ENCODE measurements at regions not wholly inside any gene's neighbourhood (a gene's known extent, or its start where the extent isn't known, plus 50 kb on each side); places are given as distances from the start of the nearest gene placed in this dataset.
A peak's percentile ranks its signal among the peaks of the same experiment; 100 is the strongest.
"Not testable (repeated sequence)": the region's sequence is repeated elsewhere in the genome, so short reads cannot be mapped to it uniquely, and the experiment has no call there.

DNA sequence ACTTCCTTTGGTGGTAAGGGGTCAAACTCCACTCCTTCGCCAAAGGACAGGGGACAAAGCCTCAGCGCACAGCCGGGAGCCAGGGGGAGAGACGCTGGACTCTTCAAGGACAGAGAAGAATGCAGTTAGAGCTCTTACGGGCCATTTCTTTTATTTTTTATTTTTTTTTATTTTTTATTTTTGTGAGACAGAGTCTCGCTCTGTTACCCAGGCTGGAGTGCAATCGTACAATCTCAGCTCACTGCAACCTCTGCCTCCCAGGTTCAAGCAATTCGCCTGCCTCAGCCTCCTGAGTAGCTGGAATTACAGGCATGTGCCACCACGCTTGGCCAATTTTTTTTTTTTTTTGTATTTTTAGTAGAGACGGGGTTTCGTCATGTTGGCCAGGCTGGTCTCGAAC is 93.2 kb upstream of the RPH3AL start, which contains the start of gene RFLNB:
TSS of gene RFLNB (minus strand) at position 101 of the 400 bp plus-strand sequence.
- not testable (repeated sequence) for DNase-seq (ENCODE audit: low read depth in 2 of 2)

DNA sequence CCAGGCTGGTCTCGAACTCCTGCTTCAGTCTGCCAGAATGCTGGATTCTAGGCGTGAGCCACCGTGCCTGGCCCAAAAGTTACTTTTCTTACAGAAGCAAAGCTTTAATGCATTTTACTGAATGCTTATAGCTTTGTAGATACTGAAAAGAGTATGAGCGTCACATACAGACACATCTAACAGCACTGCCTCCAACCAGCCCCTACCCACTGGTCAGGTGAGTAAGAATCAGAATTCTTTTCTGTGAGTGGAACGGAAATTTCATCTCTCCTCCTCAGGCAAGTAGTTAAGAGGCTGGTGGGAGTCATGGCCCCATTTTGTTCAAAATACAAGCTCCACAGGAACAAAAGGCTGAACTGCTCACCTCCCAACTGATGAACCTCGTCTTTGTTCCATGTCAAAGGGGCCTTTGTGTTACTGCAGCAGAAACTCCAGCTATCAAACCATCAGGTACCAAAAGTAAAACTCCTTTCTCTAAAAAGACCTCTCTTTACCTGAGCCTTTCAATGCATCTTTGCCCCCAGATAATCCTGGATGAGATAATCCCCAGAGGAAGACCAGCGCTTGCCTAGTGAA is 92.4 kb upstream of the RPH3AL start:
- no peak for DNase-seq (ENCODE audit: low read depth in 2 of 2)

- DNase-seq (ENCODE audit: low read depth in 2 of 2): no peak
Observed at GRCh38 chr17:443109-443508, 90.5 kb upstream of the RPH3AL start.

DNA sequence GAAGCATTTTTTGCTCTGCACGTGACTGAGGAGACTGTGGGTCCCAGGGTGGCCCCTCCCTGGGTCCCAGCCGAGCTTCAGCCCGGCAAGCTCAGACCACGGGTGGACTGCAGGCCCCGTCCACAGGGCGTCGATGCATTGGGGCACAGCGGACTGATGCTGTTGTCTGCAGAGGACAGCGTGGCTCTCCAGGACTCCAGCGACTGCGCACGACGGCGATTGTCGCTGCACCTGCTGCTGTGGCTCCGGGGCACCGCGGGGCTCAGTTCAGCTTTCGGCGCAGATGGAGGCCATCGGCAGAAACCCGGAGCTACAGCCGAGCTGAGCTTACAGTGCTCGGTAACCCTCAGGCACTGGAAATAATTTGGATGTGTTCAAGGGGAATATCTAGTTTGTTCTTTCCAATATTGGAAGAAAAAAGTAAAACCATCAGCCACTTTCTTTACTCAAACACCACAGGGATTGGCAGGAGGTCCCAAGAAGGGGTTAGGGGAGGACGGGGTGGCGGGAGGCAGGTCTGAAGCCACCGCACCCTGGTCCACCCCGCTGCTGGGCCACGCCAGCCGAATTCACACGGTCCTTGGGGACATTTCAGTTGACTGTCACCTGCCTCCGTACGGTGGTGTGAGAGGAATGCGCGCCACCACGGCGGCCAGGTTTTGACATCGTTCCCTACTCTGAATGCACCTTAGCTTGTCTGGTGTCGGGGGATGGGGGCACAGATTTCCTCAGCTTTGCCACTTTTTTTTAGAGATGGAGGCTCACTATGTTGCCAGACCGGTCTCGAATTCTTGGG is 88.7 kb upstream of the RPH3AL start:
- no peak for DNase-seq (ENCODE audit: low read depth in 2 of 2)

- DNase-seq (ENCODE audit: low read depth in 2 of 2): no peak
Observed at GRCh38 chr17:438191-438590, 85.6 kb upstream of the RPH3AL start.

DNA sequence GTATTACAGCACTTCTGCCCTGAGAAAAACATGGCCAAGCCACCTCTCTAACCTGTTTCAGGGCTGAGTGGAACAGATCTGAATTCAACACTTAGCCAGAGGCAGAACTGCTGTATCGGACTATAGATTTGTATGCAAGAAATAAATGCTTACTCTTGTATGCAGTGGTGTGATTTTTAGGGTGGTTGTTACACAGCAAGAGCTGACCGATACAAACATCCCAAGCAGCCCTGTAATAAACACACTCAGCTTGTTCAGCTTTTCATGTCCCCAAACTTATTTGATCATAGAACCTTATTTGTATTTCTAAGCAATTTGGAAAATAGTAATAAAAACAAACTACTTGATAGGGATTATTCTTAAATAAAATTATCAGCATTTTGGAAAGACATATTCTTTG is 84.9 kb upstream of the RPH3AL start:
- no peak for DNase-seq (ENCODE audit: low read depth in 2 of 2)

- no peak for DNase-seq (ENCODE audit: low read depth in 2 of 2)
Observed at GRCh38 chr17:436571-436970, 84.0 kb upstream of the RPH3AL start.

GRCh38 chr17:432471-432870 is 79.9 kb upstream of the RPH3AL start:
- not testable (repeated sequence) for DNase-seq (ENCODE audit: low read depth in 2 of 2)

DNA sequence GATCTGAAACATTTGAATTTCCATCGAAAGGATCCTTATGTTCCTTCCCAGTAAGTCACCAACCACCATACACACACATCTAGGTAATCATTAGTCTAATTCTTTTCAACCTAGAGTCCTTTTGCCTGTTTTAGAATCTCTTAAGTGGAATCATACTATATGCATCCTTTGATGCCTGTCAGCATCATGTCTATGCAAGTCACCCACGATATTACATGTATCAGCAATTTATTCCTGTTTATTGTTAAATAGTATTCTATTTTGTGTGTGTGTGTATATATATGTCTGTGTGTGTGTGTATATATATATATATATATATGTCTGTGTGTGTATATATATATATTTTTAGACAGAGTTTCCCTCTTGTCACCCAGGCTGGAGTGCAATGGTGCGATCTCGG is 78.9 kb upstream of the RPH3AL start:
- DNase-seq (ENCODE audit: low read depth in 2 of 2): no peak

DNA sequence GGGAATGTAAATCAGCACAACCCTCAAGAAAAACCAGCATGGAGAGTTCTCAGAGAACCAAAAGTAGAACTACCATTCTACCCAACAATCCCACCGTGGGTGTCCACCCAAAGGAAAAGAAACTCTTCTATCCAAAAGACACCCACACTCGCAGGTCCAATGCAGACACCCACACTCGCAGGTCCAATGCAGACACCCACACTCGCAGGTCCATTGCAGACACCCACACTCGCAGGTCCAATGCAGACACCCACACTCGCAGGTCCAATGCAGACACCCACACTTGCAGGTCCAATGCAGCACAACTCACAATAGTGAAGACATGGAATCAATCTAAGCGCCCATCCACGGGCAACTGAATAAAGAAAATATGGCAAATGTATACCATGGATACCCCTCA is 77.0 kb upstream of the RPH3AL start:
- DNase-seq (ENCODE audit: low read depth in 2 of 2): no peak

DNA sequence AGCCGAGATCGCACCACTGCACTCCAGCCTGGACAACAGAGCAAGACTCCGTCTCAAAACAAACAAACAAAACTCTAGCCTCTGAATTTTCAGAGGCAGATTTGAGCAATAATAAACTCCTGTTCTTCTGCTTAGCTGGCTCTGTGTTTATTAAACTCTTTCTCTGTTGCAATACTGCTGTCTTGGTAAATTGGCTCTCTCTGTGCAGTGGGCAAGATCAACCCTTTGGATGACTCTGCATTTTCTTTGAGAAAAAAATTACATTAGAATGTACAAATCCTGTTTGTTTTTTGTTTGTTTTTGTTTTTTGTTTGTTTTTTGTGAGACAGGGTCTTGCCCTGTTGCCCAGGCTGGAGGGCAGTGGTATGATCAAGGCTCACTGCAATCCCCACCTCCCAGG is 75.8 kb upstream of the RPH3AL start:
- DNase-seq (ENCODE audit: low read depth in 2 of 2): no peak

DNA sequence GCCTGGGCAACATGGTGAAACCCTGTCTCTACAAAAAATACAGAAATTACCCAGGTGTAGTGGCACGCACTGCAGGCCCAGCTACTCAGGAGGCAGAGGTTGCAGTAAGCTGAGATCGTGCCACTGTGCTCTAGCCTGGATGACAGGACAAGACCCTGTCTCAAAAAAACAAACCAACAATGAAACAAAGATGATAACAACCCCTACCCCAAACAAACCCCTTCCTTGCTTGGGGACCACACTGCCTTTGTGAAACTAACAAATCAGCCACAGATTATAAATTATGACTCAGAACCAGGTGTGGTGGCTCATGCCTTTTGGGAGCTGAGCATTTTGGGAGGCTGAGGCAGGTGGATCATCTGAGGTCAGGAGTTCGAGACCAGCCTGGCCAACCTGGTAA is 75.3 kb upstream of the RPH3AL start:
- DNase-seq (ENCODE audit: low read depth in 2 of 2): no peak

- no peak for DNase-seq (ENCODE audit: low read depth in 2 of 2)
Observed at GRCh38 chr17:427327-427726, 74.7 kb upstream of the RPH3AL start.

DNA sequence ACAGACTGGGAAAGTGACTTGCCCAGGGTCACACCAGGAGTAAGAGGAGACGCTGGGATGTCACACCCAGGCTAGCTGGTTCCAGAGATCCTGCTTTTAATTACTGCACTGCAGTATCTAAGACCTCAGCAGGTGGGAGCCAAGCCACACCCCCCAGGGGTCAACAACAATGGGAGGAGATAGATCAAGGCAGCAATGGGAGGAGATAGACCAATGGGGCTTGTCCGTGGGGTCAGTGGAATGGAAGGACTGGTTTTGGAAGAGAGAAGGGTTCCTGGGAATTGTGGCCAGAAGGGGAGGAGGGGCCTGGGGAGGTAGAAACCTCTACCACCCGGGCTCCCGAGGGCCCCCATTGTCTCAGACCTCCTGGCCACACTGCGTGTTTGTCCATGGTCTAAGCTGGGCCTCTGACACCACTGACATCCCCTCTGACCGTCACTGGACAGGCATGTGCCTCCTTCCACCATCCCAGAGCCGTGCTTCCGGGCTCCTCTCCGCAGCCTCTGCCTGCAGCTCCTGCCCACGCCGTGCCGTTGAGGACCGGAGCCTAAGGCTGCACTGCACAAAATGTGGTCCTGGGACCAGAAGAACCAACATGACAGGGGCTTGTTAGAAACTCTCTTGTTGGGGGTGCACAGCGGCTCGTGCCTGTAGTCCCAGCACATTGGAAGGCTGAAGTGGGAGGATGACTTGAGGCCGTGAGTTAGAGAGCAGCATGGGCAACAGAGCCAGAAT is 69.8 kb upstream of the RPH3AL start:
- no peak for DNase-seq (ENCODE audit: low read depth in 2 of 2)

DNA sequence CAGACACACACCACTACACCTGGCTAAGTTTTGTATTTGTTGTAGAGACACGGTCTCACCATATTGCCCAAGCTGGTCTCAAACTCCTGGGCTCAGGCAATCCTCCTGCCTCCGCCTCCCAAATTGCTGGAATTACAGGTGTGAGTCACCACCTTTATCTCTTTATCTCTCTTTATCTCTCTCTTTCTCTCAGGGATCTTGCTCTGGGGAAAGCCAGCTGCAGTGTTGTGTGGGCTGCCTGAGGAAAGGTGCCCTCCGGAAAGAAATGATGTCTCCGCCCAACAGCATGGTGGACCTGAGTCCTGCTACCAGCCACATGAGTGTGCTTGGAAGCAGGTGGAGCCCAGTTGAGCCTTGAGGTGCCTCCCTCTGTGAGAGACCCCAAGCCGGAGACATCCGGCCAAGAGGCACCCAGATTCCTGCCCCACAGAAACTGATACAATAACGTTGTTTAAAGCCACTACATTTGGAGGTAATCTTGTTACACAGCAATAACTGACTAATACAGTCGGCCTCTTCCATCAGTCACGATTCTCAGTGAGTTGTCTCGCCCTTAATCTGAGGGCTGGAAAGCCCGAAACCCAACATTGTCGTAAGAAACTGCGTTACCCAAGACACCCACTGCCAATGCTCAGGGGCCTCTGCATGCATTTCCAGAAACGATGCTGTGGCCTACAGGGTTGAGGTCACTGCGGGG is 68.0 kb upstream of the RPH3AL start:
- no peak for DNase-seq (ENCODE audit: low read depth in 2 of 2)

DNA sequence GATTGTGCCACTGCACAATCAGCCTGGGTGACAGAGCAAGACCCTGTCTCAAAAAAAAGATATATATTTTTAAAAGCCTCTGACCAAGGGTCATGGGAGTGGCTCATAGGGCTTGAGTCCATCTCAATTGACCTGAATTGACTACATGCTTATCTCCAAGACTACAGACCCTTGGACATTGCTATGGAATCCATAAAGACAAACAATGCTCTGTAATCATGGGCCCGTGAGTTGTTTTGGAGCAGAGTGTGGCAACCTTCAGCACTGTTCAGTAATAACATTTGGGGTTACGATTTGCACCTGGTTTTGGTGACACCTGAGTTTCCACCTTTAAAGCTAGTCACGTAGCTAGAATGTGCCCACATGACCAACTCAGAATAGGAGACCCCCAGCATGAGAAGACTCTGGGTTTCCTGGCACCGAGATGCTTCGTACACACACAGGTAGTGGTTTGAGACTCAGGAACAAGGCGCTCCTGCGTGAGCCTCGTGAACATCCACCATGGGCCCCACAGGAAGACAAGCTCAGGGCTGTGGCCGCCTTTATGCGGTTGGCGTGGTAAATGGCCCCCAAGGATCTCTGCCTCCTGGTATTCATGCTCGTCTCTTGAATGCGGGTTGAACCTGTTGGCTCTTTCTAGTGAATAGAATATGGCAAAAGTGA is 66.6 kb upstream of the RPH3AL start:
- DNase-seq (ENCODE audit: low read depth in 2 of 2): no peak

GRCh38 chr17:418421-418751 is 65.8 kb upstream of the RPH3AL start:
- peak in 1 of 2 donors; percentile 36 for DNase-seq (ENCODE audit: low read depth in 2 of 2)

- no peak for DNase-seq (ENCODE audit: low read depth in 2 of 2)
Observed at GRCh38 chr17:417691-418420, 65.2 kb upstream of the RPH3AL start.

DNA sequence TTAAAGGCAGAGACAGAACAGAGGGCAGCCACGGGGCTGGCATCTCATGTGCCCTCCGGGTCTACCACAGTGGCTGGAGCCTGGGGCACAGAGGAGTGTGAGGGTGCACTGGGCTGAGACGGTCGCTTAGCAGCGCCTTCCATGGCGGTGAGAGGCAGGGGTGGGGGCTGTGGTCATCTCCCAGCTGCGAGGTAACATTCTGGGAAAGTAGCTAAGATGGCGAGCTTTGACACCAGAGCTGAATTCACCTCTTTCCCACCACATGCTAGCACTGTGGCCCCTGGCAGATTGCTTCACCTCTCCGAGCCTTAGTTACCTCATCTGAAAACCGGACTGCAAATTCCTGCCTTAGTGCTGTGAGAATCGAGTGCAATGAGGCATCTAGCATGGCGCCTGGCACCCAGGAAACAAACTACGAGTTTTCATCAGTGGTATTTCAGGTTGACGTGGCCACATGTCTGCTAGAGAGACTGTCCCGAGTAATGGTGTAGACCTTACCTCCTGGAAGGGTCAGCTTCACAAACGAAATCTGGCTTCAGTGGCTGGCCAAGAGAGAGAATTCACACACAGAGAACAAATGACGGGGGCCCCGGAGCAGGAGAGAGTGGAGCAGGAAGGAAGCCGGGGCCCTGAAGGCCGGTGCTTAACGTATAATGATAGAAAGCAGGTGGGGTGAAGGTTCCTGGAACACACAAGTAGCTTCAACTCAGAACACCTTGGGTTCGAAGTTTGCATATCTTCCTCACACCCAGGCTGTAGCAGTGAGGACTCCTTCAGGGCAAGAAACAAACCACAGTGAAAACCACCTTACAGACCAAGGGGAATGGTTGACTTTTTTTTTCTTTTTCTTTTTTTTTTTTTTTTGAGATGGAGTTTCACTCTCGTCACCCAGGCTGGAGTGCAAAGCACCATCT is 63.9 kb upstream of the RPH3AL start:
- DNase-seq (ENCODE audit: low read depth in 2 of 2): no peak

DNA sequence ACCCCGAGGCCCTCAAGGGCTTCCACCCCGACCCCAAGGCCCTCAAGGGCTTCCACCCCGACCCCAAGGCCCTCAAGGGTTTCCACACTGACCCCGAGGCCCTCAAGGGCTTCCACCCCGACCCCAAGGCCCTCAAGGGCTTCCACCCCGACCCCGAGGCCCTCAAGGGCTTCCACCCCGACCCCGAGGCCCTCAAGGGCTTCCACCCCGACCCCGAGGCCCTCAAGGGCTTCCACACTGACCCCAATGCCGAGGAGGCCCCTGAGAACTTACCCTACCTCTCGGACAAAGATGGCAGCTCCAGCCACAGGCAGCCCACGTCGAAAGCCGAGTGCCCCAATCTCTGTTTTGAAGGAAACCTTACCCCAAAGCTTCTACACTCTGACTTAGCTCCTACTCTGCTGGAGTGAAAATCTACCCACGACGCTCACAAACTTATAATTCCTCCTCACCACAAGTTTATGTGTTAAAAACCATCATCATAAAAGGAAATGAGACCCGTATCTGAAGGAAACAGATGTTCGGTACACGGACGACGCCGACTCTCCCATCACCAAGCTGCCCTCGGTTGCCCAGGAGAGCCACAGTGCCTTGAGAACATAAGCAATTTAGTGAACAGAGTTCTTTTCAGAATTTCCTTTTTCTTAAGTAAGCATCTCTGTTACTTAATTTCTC is 61.2 kb upstream of the RPH3AL start:
- DNase-seq (ENCODE audit: low read depth in 2 of 2): no peak

Data from stimulated activated CD8-positive, alpha-beta memory T cell treated with anti-CD3 and anti-CD28 coated beads, Interleukin-15, amount 100 ng/mL, for 4 hours (primary cell).